GM23248 (cell line): ENCODE measurements at regions not wholly inside any gene's neighbourhood (a gene's known extent, or its start where the extent isn't known, plus 50 kb on each side); places are given as distances from the start of the nearest gene placed in this dataset.

ENCODE experiments used
- EZH2 ChIP-seq: fragments of 200-600 bp; sonication (generic); IDR thresholded peaks from 2 replicates; pipeline ENCODE4 v1.6.1; 2018; ENCODE audit warnings: antibody characterized with exemption, mild to moderate bottlenecking; ENCODE audit not compliant: insufficient read depth, poor library complexity, severe bottlenecking
- EZH2phosphoT487 ChIP-seq: fragments of 200-600 bp; sonication (generic); IDR thresholded peaks from 2 replicates; pipeline ENCODE4 v1.6.1; 2018; ENCODE audit warnings: antibody characterized with exemption, moderate library complexity, mild to moderate bottlenecking, low read depth; ENCODE audit not compliant: insufficient read depth

GRCh38 chr11:80586464-80586863 is 1145.6 kb upstream of the TENM4 start:
- TF ChIP-seq EZH2 (no peak), EZH2phosphoT487 (no peak)
